ENCODE measurements at regions not wholly inside any gene's neighbourhood (a gene's known extent, or its start where the extent isn't known, plus 50 kb on each side); places are given as distances from the start of the nearest gene placed in this dataset.

- DNase-seq: no peak
- TF ChIP-seq, protein P1, sequence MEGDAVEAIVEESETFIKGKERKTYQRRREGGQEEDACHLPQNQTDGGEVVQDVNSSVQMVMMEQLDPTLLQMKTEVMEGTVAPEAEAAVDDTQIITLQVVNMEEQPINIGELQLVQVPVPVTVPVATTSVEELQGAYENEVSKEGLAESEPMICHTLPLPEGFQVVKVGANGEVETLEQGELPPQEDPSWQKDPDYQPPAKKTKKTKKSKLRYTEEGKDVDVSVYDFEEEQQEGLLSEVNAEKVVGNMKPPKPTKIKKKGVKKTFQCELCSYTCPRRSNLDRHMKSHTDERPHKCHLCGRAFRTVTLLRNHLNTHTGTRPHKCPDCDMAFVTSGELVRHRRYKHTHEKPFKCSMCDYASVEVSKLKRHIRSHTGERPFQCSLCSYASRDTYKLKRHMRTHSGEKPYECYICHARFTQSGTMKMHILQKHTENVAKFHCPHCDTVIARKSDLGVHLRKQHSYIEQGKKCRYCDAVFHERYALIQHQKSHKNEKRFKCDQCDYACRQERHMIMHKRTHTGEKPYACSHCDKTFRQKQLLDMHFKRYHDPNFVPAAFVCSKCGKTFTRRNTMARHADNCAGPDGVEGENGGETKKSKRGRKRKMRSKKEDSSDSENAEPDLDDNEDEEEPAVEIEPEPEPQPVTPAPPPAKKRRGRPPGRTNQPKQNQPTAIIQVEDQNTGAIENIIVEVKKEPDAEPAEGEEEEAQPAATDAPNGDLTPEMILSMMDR (IDR thresholded peaks at IDR 0.05): no peak
- Mint-ChIP-seq H3K36me3 (ENCODE audit: low read depth) (no peaks in the 10 kb centered on the region), H3K4me3 (no peak overlapping the region), H3K9me3 (peaks cover 27% of the 10 kb centered on the region), H3K27ac (no peak overlapping the region), H3K4me1 (ENCODE audit: low read depth) (no peaks in the 10 kb centered on the region), H3K27me3 (ENCODE audit: insufficient read depth) (no peaks in the 10 kb centered on the region; the same call in 1 of the 2 replicates)
Observed at GRCh38 chr3:154684021-154684420, 254.0 kb upstream of the GPR149 start.

- Mint-ChIP-seq H3K4me3 (no peak overlapping the region), H3K27me3 (ENCODE audit: insufficient read depth) (peaks cover 1% of the 10 kb centered on the region; the same call in 1 of the 2 replicates), H3K27ac (no peak overlapping the region), H3K36me3 (ENCODE audit: low read depth) (no peaks in the 10 kb centered on the region), H3K9me3 (peaks cover 7% of the 10 kb centered on the region), H3K4me1 (ENCODE audit: low read depth) (no peaks in the 10 kb centered on the region)
- DNase-seq: no peak
- TF ChIP-seq, protein P1 (IDR thresholded peaks at IDR 0.05): no peak
Observed at GRCh38 chr3:154678041-154678654, 248.2 kb upstream of the GPR149 start.

- Mint-ChIP-seq H3K9me3 (peaks cover 31% of the 10 kb centered on the region), H3K4me1 (ENCODE audit: low read depth) (no peaks in the 10 kb centered on the region), H3K4me3 (no peak overlapping the region), H3K36me3 (ENCODE audit: low read depth) (no peaks in the 10 kb centered on the region), H3K27ac (no peak overlapping the region), H3K27me3 (ENCODE audit: insufficient read depth) (no peaks in the 10 kb centered on the region)
- TF ChIP-seq, protein P1 (IDR thresholded peaks at IDR 0.05): no peak
- no peak for DNase-seq
Observed at GRCh38 chr3:154668835-154669234, 238.8 kb upstream of the GPR149 start.

DNA sequence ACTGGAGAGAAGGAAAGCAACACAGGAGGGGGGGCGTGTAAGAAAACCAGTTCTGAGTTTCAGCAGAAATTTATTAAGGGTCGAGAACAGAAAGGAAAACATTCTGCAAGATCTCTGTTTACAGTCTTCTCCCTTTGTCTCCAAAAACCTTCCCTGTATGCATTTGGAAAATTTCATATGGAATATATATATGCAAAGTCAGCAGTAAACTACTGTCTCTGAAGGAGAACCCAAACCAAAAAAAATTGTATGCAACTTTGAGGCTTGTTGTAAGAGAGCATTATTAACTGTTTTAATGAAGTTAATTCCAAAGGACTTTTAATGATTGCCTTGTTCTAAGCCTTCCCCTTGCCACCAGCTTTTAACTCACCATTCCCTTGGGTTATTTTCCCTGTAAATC lies 238.2 kb upstream of the GPR149 start:
- no peak overlapping the region for H3K27ac Mint-ChIP-seq

GRCh38 chr3:154666542-154666941 lies 236.6 kb upstream of the GPR149 start:
- no peaks in the 10 kb centered on the region for H3K4me1 Mint-ChIP-seq (ENCODE audit: low read depth)
- TF ChIP-seq, protein P1 (IDR thresholded peaks at IDR 0.05): no peak

More for the DNA sequence above, 238.2 kb upstream of the GPR149 start:
- H3K27me3 Mint-ChIP-seq (ENCODE audit: insufficient read depth): no peaks in the 10 kb centered on the region
- peaks cover 34% of the 10 kb centered on the region for H3K9me3 Mint-ChIP-seq
- H3K4me3 Mint-ChIP-seq: no peak overlapping the region
- H3K36me3 Mint-ChIP-seq (ENCODE audit: low read depth): no peaks in the 10 kb centered on the region
- no peak for DNase-seq
- H3K4me1 Mint-ChIP-seq (ENCODE audit: low read depth): no peaks in the 10 kb centered on the region
- TF ChIP-seq, protein P1 (IDR thresholded peaks at IDR 0.05): no peak

More at GRCh38 chr3:154666542-154666941, 236.6 kb upstream of the GPR149 start:
- Mint-ChIP-seq H3K4me3 (no peak overlapping the region), H3K27ac (no peak overlapping the region), H3K36me3 (ENCODE audit: low read depth) (no peaks in the 10 kb centered on the region), H3K9me3 (peaks cover 40% of the 10 kb centered on the region), H3K27me3 (ENCODE audit: insufficient read depth) (no peaks in the 10 kb centered on the region)
- no peak for DNase-seq

Data from HFFc6 (cell line).